SK-N-SH treated with all-trans-retinoic acid at 6 μM for 48 hours (cell line): ENCODE measurements at regions not wholly inside any gene's neighbourhood (a gene's known extent, or its start where the extent isn't known, plus 50 kb on each side); places are given as distances from the start of the nearest gene placed in this dataset.
"Not testable (repeated sequence)": the region's sequence is repeated elsewhere in the genome, so short reads cannot be mapped to it uniquely, and the experiment has no call there.

Experiments
- ARNTL ChIP-seq: fragments of 450-650 bp; formaldehyde crosslinking; IDR thresholded peaks from 2 replicates; pipeline ENCODE4 v1.5.0; 2020; ENCODE audit warnings: low read depth, mild to moderate bottlenecking, moderate library complexity, borderline replicate concordance
- GLIS3 ChIP-seq: fragments of 250-450 bp; sonication (Bioruptor Pico); IDR thresholded peaks from 2 replicates; pipeline ENCODE4 v1.5.0; 2020; ENCODE audit warnings: mild to moderate bottlenecking, moderate library complexity
- ISL1 ChIP-seq: fragments of 250-450 bp; sonication (Bioruptor Pico); IDR thresholded peaks from 2 replicates; pipeline ENCODE4 v2.1.2; 2022; ENCODE audit warnings: mild to moderate bottlenecking, moderate library complexity
- OSR1 ChIP-seq: fragments of 250-450 bp; sonication (Bioruptor Pico); IDR thresholded peaks from 2 replicates; pipeline ENCODE4 v1.8.0; 2022; ENCODE audit warnings: moderate library complexity, mild to moderate bottlenecking, inconsistent platforms
- PATZ1 ChIP-seq: fragments of 250-450 bp; sonication (Bioruptor Pico); IDR thresholded peaks from 2 replicates; pipeline ENCODE4 v1.8.0; 2020; ENCODE audit warnings: mild to moderate bottlenecking, moderate library complexity, borderline replicate concordance
- SNAI2 ChIP-seq: fragments of 250-450 bp; sonication (Bioruptor Pico); IDR thresholded peaks from 2 replicates; pipeline ENCODE4 v1.5.0; 2020; ENCODE audit warnings: mild to moderate bottlenecking, moderate library complexity
- ZC3H10 ChIP-seq: fragments of 250-450 bp; sonication (Bioruptor Pico); IDR thresholded peaks from 2 replicates; pipeline ENCODE4 v1.5.1; 2021; ENCODE audit warnings: mild to moderate bottlenecking, moderate library complexity
- ZFP30 ChIP-seq: fragments of 450-650 bp; formaldehyde crosslinking; IDR thresholded peaks from 2 replicates; pipeline ENCODE4 v1.5.0; 2022; ENCODE audit warnings: mild to moderate bottlenecking, moderate library complexity
- TF ChIP-seq, protein P1 (sequence below): fragments of 250-450 bp; sonication (Bioruptor Pico); IDR thresholded peaks from 2 replicates; pipeline ENCODE4 v1.5.1; 2021; ENCODE audit warnings: mild to moderate bottlenecking, moderate library complexity

DNA sequence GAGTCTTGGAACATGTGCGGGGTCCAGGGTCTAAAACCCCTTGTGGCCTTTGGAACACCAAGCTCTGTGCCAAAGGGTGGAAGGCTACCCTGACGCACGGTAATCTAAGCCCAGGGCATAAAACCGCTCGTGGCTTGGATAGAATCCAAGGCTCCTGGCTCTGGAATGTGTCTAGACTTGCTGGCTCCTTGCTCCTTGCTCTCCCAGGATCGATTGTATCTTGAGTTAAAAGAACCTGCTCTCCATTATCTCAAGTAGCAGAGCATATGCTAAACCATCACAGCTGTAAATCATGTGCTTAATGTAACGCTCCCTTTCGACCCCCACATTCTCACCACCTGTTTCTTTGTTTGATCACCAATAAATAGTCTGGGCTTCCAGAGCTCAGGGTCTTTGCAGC lies 50.3 kb downstream of the TLCD4 start:
- not testable (repeated sequence) for TF ChIP-seq GLIS3 (CRISPR knock-in tag); ZFP30; OSR1 (CRISPR knock-in tag); PATZ1 (CRISPR knock-in tag); ZC3H10 (CRISPR knock-in tag); SNAI2 (CRISPR knock-in tag); ARNTL (CRISPR knock-in tag)
- TF ChIP-seq, protein P1, sequence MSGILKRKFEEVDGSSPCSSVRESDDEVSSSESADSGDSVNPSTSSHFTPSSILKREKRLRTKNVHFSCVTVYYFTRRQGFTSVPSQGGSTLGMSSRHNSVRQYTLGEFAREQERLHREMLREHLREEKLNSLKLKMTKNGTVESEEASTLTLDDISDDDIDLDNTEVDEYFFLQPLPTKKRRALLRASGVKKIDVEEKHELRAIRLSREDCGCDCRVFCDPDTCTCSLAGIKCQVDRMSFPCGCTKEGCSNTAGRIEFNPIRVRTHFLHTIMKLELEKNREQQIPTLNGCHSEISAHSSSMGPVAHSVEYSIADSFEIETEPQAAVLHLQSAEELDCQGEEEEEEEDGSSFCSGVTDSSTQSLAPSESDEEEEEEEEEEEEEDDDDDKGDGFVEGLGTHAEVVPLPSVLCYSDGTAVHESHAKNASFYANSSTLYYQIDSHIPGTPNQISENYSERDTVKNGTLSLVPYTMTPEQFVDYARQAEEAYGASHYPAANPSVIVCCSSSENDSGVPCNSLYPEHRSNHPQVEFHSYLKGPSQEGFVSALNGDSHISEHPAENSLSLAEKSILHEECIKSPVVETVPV (CRISPR knock-in tag), result not testable (repeated sequence)
- TF ChIP-seq ISL1 (CRISPR knock-in tag), result 0 out of 2 replicates have a peak, but pooled peaks have one; percentile 7
